ENCODE measurements at regions not wholly inside any gene's neighbourhood (a gene's known extent, or its start where the extent isn't known, plus 50 kb on each side); places are given as distances from the start of the nearest gene placed in this dataset.

GRCh38 chr17:72425794-72426168, 305.0 kb downstream of the SOX9 start:
- TF ChIP-seq CTCF (conservative IDR thresholded peaks at IDR 0.05; ENCODE audit: low read depth, low read length) (no peak), EZH2 (IDR thresholded peaks at IDR 0.05; ENCODE audit: low read length, unreplicated experiment) (no peak), EZH2phosphoT487 (IDR thresholded peaks at IDR 0.05; ENCODE audit: borderline replicate concordance, low read length) (no peak)

Data from PC-3 (cell line).